SIG-M5 treated with dmso at 0.1 percent for 504 hours (cell line): ENCODE measurements at regions not wholly inside any gene's neighbourhood (a gene's known extent, or its start where the extent isn't known, plus 50 kb on each side); places are given as distances from the start of the nearest gene placed in this dataset.
"Not testable (repeated sequence)": the region's sequence is repeated elsewhere in the genome, so short reads cannot be mapped to it uniquely, and the experiment has no call there.

Source experiments
- DNase-seq: peaks from one replicate; lab custom pipeline; 2025; ENCODE audit not compliant: unreplicated experiment; lab: John Stamatoyannopoulos, UW

GRCh38 chr1:234907208-234907939, 221.3 kb downstream of the TOMM20 start:
- DNase-seq = no peak

GRCh38 chr1:234906654-234907053, 222.0 kb downstream of the TOMM20 start:
- no peak for DNase-seq

- DNase-seq = no peak
Observed at GRCh38 chr1:234902774-234903547, 225.7 kb downstream of the TOMM20 start.

GRCh38 chr1:234901491-234902049, 227.1 kb downstream of the TOMM20 start:
- DNase-seq = no peak

DNA sequence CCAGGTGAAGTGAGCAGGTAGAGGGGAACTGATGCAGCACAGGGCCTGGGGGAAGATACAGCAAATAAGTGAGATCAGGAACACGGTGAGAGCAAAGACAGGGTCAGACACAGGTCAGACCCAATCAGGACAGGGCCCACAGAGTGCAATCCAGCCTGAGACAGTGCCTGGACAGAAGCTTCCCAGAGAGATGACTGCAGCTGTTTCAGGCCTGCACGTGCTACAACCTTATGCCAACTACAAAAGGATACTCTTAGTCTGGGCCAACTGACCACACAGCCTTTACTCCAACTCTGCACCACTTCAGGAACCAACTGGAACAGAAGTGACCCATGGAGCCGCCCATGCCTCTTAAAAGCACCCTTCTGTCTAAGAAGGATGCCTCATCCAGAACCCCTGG, 228.0 kb downstream of the TOMM20 start:
- no peak for DNase-seq

DNA sequence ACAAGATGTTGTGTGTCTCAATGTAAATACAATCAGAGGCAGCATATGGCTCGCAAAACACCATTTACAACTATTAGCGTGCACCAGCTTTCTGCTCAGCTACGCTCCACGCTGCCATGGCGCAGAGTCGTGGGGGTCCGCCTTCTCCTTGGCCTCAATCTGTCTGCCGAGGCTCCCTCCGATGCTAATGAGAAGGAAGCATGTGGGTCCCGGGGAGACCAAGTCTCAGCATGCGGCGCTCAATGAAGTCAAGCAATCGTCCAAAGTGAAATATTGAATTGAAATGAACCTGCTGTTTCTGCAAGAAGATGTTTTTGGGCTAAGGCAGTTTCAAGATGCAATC, 228.9 kb downstream of the TOMM20 start:
- no peak for DNase-seq

GRCh38 chr1:234899041-234899729, 229.5 kb downstream of the TOMM20 start:
- DNase-seq = no peak

DNA sequence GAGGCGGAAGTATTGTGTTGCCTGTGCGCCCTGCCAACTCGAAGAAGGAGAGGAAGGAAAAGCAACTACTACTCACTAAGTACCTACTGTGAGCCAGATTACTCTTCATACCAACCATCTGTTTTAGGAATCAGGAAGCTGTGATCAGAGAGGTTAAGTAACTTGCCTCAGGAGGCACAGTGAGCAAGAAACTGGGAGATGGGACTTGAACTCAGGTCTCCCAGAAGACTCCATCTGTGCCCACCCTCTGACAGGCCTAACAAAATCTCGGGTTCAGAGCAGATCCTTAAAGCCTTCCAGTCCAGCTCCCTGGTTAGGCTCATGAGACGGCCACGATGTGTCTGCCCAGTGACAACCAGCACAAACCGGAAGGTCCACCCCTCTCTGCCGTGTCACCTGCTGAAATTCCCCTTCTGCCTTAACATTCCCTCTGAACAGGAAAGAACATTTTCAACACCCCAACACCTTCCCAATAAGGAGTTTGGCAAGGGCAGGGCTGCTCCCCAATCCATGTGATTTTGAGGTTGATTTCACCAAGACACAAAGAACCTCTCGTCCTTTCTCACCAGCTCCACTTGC, 230.1 kb downstream of the TOMM20 start:
- DNase-seq = no peak

GRCh38 chr1:234897754-234898454, 230.7 kb downstream of the TOMM20 start:
- no peak for DNase-seq

DNA sequence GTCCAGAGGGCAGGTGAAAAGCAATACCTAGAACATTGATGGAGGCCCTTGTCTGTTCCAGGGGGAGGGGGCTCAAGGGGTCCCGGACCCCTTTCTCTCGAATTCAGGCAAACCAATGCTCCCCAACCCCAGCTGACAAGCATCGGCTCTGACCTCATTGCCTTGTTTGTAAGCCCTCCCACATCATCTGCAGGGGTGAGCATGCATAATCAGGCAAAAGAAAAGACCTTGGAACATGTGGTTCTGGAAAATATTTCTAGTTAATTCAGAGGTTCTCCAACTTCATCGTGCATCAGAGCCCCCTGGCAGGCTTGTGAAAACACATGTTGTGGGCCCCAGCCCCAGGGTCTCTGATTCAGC, 231.3 kb downstream of the TOMM20 start:
- no peak for DNase-seq

GRCh38 chr1:234896477-234897389, 231.9 kb downstream of the TOMM20 start:
- no peak for DNase-seq

GRCh38 chr1:234893725-234894630, 234.7 kb downstream of the TOMM20 start:
- peak; percentile 47 for DNase-seq

DNA sequence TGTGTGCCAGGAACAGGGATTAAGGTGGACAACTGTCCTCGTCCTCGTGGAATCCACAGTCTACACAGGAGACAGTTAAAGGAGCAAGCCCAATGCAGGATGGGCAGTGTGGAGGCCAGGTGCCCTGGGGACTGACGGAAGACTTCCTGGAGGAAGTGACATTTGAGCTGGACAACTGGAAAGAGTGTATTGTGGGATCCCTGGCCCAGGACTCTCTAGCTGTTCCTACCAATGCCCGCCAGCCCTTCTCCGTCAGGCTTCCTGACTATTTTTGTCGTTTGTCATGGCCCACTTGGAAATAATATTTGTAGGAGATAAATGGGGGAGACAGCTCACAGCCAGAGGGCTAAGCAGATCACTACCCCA, 235.3 kb downstream of the TOMM20 start:
- DNase-seq = no peak

DNA sequence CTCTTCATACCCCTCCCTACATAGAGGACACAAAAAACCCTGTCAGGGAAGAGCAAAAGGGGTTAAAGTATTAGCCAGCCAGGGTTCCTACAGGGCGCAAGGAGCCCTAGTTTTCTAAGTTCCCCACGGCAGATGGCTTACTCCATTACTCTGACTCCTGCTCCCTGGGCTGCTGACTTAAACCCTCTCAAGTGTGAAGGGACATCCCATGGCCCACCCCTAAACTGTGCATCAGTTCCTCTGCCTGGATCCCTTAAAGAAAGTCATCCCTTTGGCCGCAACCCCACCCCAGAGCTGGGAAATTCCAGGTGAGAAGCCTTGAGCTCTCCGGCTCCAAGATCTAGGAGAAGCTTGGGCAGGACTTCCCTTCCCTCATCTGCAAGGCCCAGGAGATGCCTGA, 236.0 kb downstream of the TOMM20 start:
- DNase-seq = no peak

DNA sequence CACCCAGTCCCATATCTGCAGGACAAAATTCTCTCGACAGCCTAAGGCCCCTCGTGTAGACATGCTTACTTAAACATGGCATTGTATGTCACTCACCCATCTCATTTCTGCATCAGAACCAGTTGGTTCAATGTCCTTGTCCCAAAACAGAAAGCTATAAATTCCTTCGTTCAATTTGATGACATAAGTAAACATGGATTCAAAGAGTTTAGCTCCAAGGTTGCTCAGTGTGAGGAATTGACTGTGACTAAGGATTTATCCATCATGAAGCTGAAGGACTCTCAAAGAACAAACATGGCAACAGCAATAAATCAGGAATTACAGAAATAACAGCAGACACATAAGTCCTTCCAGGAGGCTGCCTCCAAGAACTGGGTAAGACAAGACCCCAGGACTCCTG, 237.2 kb downstream of the TOMM20 start:
- DNase-seq = no peak

DNA sequence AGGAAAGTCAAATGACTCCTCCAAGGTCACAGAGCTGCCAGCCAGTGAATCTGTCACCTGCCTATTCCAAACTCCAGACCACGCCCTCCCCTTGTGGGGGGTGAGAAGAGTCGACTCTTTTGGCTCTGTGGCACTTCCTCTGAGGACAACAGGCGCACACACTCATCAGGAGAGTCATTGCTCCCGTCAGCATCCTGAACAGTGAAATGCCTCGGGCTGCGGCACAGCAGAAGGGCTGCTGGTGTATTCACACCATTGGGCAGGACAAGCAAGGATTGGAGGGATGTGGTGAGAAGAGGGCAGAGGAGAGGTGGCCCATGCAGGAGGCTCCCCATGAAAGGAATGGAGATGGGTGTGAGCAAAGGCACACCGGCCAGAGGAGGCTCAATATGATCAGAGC, 239.0 kb downstream of the TOMM20 start:
- DNase-seq = no peak

GRCh38 chr1:234888247-234888646, 240.4 kb downstream of the TOMM20 start:
- not testable (repeated sequence) for DNase-seq

GRCh38 chr1:234887016-234887900, 241.4 kb downstream of the TOMM20 start:
- DNase-seq = no peak
